ENCODE measurements at regions not wholly inside any gene's neighbourhood (a gene's known extent, or its start where the extent isn't known, plus 50 kb on each side); places are given as distances from the start of the nearest gene placed in this dataset.

- DNase-seq = no peak
Observed at GRCh38 chr2:146038014-146038413, 1518.1 kb upstream of the ZEB2 start.

- DNase-seq = no peak
Observed at GRCh38 chr2:146037334-146037870, 1517.5 kb upstream of the ZEB2 start.

- DNase-seq = no peak
Observed at GRCh38 chr2:146031158-146031557, 1511.2 kb upstream of the ZEB2 start.

GRCh38 chr2:146027156-146027555, 1507.2 kb upstream of the ZEB2 start:
- DNase-seq = no peak

GRCh38 chr2:146025519-146025918, 1505.6 kb upstream of the ZEB2 start:
- no peak for DNase-seq

- DNase-seq = no peak
Observed at GRCh38 chr2:146024212-146024743, 1504.4 kb upstream of the ZEB2 start.

- no peak for DNase-seq
Observed at GRCh38 chr2:146004462-146004861, 1484.5 kb upstream of the ZEB2 start.

- no peak for DNase-seq
Observed at GRCh38 chr2:146003337-146003736, 1483.4 kb upstream of the ZEB2 start.

GRCh38 chr2:145994910-145995309, 1475.0 kb upstream of the ZEB2 start:
- no peak for DNase-seq

- DNase-seq = no peak
Observed at GRCh38 chr2:145992572-145992971, 1472.7 kb upstream of the ZEB2 start.

- DNase-seq = no peak
Observed at GRCh38 chr2:145987793-145988192, 1467.9 kb upstream of the ZEB2 start.

GRCh38 chr2:145985517-145985916, 1465.6 kb upstream of the ZEB2 start:
- no peak for DNase-seq

GRCh38 chr2:145984580-145984979, 1464.7 kb upstream of the ZEB2 start:
- no peak for DNase-seq

GRCh38 chr2:145980318-145980717, 1460.4 kb upstream of the ZEB2 start:
- no peak for DNase-seq

GRCh38 chr2:145975406-145975805, 1455.5 kb upstream of the ZEB2 start:
- no peak for DNase-seq

- DNase-seq = no peak
Observed at GRCh38 chr2:145961846-145962245, 1441.9 kb upstream of the ZEB2 start.

- no peak for DNase-seq
Observed at GRCh38 chr2:145960479-145961163, 1440.7 kb upstream of the ZEB2 start.

- DNase-seq = no peak
Observed at GRCh38 chr2:145958611-145959010, 1438.7 kb upstream of the ZEB2 start.

- no peak for DNase-seq
Observed at GRCh38 chr2:145957929-145958328, 1438.0 kb upstream of the ZEB2 start.

- no peak for DNase-seq
Observed at GRCh38 chr2:145939949-145940348, 1420.0 kb upstream of the ZEB2 start.

- DNase-seq = no peak
Observed at GRCh38 chr2:145935016-145935415, 1415.1 kb upstream of the ZEB2 start.

- no peak for DNase-seq
Observed at GRCh38 chr2:145931781-145932395, 1412.0 kb upstream of the ZEB2 start.

- DNase-seq = no peak
Observed at GRCh38 chr2:145930318-145930717, 1410.4 kb upstream of the ZEB2 start.
